Right ventricle myocardium inferior (tissue), 1 donor: ENCODE measurements at regions not wholly inside any gene's neighbourhood (a gene's known extent, or its start where the extent isn't known, plus 50 kb on each side); places are given as distances from the start of the nearest gene placed in this dataset.

Source experiments
- ATAC-seq: fragments of 200-7000 bp; cut with Tn5 transposase; one replicate; pipeline ENCODE4 v1.9.1; 2020; ENCODE audit warnings: mild to moderate bottlenecking, moderate library complexity
- DNase-seq: peaks from one replicate; pipeline ENCODE4 v3.0.0; 2021; ENCODE audit errors: missing footprints
- intact Hi-C: fragments of 100-400 bp; cut with DNase I; formaldehyde crosslinking; loops from one replicate; pipeline ENCODE4 v1.11.0; 2022
- donor health status: DM: no; HTN: yes; CAD: no; lungs with severe emphysema.

DNA sequence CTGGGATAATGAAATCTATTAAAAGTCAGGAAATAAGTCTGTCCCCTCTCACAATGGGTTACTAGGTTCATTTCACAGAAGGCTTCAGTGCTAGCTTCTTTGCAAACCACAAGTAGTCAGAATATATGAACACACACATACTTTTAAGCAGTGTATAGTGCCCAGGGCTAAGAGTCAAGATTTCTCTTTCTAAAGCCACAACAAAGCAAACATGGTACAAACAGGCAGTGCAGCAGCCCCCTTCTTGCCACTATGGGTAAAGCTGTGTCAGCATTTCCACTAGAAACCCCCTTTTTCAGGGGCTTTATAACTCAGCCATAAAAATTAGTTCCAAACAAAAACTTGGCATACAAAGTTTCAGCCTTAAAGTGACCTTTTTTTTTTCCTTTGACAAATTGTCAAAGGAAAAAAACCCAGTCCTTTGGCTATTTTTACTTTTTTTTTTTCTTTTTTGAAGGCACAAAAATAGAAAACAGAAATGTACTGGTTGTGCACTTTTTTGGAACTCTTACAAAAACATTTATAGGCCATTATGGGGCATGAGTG lies 315.4 kb downstream of the LMO4 start:
- intact Hi-C loops = no loop called here
- ATAC-seq (no peak), DNase-seq (no peak)

DNA sequence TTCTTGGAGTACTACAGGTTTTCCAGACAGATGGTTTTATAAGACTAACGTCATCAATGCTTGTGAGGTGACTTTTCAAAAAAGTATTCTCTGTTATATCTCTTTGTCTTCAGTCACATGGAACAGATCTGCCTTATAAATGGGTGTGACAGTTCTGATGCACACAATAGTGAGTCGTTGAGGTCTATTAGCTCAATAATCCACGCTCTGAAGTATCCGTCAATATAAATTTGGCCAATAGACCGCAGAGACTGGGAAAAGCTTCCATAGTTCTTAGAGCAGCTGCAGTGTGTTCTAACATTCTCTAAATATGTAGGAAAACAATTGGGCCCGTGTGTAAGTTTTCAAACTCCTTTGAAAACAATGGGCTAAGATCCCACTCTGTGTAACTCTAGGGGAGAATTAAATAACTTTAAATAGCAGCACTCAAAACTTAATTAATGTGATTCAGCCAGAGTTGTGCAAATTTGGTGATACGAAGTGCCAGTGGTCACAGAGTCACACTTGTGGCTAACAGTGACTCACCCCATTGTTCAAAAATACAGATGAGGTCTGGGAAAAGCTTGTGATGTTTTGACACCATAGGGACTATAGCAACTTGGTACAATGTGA lies 316.0 kb downstream of the LMO4 start:
- ATAC-seq = no peak
- no peak for DNase-seq
- intact Hi-C loops = no loop called here

DNA sequence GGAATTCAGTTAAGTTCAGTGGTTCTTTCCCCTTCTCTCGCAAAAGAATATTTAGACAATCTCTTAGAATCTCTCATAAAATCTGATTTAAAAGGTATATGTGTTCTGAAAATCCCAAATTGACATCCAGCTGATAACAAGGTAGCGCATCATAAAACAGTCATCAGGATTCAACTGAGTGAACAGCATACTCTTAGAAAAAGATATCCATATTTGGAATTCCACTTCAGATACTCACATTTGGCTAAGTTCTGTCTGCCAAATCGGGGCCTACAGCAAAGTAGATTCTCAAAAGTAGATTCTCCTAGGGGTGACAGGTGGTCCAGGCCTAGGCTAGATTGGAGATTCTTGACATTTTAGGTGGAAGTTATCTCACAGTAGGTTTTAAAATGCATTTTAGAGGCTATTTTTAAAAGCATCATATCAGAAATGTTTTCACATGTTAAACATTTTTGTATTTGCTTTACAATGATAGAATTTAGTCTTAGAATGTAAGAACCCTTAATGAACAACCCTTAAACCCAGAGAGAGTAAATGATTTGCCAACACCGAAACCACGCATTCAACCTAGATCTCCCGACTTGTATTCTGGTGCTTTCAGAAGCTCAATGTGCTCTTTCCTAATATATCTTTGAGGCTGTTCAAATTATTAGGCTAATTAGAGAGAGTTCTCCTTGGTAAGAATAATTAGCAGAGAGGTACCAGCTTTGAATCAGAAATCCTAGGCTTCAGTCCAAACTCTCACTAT lies 318.9 kb downstream of the LMO4 start:
- ATAC-seq = no peak
- no peak for DNase-seq
- intact Hi-C loops = no loop called here

DNA sequence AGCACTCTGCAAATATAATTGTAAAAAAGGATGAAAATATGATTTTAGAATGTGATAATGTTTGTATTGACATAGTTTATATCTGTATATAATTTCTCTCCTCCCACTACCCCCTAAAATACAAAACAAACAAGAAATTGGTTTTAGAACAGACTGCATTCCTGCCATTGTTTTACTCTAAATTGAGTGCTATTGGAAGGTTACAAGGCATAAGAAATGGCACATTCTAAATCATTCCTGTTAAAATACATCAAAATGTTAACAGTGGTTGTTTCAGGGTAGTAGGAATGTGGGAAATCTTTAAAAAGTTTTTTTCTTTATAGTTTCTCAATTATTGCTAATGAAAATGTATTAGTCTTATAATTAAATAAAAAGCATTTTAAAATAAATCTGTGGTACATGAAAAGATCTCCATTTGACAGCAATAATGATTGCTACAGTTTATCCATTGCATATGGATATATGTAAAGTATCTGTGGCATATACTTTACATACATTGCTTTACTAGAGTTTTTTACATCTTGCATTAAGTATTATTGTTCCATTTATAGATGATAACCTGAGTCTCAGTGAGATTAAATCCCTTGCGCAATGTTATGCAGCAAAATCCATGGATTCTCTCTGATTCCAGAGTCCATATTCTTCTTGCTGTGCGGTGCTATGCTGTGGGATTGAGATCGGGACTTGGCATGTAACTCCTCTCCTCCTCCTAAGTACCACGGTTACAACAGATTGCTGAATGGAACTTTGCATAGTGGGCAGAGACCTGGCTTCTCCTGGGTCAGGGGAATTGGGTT lies 319.8 kb downstream of the LMO4 start:
- ATAC-seq (no peak), DNase-seq (no peak)
- intact Hi-C loops = no loop called here

DNA sequence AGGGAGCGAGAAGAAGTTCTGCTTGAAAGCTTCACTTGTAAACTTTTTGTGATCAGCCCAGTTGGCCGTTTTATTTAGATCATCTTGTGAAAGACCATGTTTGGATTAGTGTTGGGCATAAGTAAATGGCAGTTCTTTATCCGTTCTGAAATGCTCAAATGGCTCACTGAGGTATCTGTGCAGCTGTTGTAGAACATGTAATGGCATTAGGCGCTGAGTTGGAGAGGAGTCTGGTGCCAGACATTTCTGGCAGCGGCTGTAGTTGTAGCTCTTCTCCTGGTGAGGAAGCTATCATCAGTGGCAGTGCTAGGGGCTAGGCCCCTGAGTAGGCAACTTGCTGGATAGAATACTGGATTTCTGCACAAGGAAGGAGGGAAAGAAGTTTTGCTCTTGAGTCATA lies 321.6 kb downstream of the LMO4 start:
- DNase-seq (no peak), ATAC-seq (no peak)
- intact Hi-C loops = no loop called here

DNA sequence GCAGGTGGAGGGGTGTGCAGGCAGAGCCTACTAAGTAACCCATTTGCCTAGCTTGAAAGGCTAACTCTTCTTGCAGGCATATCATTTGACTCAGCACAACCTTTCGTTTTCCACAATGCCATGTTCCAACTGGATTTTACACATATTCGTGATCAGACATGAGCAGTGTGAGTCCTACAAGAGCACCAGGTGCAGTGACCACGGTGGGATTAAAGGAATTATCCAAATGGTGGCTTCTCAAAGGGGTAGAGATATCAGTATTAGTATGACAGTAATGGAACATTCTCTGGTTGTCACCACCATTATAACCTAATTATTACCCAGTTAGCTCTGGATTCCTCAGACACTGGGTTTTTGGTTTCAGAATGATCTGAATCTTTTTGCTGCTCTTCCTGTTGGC lies 323.5 kb downstream of the LMO4 start:
- DNase-seq (no peak), ATAC-seq (no peak)

DNA sequence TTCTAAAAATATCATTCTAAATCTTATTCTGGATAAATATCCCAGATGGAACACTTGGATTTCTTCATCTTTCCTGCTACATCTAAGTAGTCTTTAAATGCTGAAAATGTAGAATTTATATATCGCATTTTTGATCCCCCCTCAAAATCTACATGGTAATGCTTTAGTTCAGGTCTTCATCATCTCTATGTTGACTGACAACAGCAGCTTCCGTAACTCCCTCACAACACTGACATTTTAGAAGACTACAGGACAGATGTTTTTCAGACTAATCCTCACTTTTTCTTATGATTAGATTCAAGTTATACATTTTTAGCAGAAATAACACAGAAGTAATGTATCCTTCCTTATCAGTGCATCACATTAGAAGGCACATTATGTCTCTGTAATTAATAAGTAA lies 336.5 kb downstream of the LMO4 start:
- DNase-seq (no peak), ATAC-seq (no peak)
- intact Hi-C loops = no loop called here

More for the DNA sequence above, 323.5 kb downstream of the LMO4 start:
- intact Hi-C loops = no loop called here

DNA sequence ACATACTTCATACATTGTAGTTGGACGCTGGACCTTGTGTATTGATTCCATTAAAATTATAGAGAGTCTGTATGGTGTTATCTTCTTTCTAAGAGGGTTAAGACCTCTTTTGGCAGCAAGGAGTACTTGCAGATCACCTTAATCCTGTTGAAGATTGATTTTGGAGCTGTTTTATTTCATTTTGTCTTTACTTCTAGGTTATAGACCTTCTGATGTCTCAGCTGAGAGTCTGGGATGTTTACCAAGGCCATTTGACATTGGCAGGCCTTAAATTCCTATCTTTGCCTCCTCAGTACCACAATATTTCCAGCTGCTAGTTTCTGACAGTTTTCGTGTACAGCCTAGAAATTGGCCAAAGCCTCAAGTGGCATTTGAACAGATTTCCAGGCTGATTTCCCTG lies 338.0 kb downstream of the LMO4 start:
- DNase-seq (no peak), ATAC-seq (no peak)
- intact Hi-C loops = no loop called here

DNA sequence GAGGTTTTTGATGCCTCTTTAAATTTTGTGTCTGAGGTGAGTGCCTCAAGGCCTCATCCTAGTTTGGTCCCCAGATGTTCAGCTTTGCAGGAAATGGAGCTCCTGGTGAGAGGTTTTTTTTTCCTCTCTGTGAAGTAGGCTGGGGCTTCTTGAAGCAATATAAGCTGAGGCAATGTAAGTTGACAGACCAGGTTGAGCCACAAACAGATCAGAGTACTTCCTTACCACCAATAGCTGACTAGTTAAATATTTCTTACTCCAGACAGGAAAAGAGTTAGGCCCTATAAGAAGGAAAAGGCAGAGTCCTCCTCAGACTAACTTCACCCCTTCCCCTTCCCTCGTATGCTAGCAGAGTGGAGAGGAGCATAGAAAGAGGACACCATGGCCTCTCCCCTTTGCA lies 341.0 kb downstream of the LMO4 start:
- intact Hi-C loops = no loop called here
- ATAC-seq = no peak
- no peak for DNase-seq

DNA sequence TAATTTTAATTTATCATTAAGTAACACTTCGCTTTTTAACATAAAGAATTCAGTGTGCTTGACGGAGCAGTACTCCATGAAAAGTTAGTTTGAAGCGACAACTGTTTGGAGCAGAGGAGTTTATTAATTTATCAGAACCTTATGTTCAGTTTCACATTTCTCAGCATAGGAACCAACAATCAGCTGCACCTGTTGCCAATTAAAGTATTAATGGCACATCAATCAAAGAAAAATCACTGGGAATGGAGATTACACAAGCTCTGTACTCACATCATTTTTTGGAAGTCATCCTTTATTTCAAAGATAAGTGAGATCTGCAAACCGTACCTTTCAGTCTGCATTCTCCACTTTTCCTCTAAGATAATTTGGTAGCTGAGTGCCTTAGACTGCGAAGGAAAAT lies 344.6 kb downstream of the LMO4 start:
- DNase-seq = no peak
- no peak for ATAC-seq
- intact Hi-C loops = no loop called here

DNA sequence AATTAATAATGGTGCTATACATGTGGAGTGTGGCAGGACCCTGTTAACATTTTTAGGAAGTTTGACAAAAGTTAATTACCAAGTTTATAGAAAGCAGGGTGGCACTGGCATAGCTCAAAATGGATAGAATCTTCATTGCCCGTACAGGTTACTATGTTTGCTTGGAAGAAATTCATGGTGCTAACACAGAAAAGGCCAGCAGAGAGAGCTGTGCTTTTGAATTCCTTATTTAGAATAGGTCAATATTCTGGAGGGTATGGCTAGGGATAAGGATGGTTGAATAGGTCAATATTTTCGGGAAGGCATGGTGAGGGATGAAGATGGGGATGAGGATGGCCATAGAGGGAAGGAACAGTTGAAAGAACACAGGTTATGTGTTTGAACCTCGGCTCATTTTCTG lies 345.1 kb downstream of the LMO4 start:
- intact Hi-C loops = no loop called here
- no peak for DNase-seq
- no peak for ATAC-seq

DNA sequence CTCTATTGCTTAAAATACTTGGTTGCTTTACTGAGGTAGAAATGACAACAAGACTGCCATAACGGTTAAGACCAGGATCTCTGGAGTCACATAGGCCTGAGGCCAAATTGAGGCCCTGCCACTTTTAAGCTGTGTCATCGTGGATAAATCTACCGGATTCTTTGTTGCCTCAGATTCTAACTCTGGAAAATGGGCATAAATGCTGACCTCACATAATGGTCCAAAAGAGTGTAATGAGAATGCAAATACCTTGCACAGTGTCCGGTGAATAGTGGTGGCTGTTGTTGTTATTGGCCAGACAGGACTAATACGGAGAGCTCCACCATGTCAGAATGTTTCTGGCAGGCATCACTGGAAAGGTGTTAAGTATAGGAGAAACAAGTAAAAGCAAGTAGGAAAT lies 346.1 kb downstream of the LMO4 start:
- intact Hi-C loops = no loop called here
- ATAC-seq (no peak), DNase-seq (no peak)

DNA sequence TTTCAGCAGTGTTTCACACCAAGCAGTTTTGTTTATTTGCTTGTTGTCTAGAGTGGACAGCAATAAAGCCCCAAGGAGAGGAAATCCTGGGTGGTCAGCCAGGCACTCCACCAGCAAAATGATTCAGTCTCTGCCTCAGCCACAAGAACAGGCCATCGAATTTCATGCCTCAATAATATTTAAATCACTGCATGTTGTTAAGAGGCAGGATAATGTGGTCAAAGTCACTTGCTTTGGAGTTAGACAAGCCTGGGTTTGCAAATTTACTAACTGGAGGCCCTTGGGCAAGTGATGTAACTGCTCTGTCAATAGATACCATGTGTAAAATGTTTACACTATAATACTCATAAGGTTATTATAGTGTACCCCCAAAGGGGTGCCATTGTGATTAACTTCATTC lies 349.6 kb downstream of the LMO4 start:
- no peak for ATAC-seq
- no peak for DNase-seq
- intact Hi-C loops = no loop called here

DNA sequence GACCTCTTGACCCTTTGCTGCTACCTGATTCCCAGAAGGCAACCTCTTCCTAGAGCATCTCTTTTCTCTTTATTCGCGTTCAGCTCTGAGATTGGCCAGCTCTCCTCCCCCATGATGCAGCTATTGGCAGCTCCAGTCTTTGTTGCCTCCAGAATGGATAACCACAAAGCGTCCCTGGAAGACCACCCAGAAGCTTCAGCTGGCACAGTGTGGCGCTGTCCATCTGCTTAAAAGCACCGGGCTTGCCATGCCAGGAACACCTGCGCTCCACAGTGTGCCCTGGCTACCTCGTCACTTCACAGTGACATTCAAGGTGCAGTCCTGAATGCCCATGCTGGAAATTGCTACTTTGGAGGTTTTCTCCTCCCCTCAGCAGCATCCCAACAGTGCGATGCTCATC lies 353.9 kb downstream of the LMO4 start:
- intact Hi-C loops = loop anchor here (5.0 kb wide), 1 partner anchor 355 kb away; the partner anchor contains the start of gene LMO4

DNA sequence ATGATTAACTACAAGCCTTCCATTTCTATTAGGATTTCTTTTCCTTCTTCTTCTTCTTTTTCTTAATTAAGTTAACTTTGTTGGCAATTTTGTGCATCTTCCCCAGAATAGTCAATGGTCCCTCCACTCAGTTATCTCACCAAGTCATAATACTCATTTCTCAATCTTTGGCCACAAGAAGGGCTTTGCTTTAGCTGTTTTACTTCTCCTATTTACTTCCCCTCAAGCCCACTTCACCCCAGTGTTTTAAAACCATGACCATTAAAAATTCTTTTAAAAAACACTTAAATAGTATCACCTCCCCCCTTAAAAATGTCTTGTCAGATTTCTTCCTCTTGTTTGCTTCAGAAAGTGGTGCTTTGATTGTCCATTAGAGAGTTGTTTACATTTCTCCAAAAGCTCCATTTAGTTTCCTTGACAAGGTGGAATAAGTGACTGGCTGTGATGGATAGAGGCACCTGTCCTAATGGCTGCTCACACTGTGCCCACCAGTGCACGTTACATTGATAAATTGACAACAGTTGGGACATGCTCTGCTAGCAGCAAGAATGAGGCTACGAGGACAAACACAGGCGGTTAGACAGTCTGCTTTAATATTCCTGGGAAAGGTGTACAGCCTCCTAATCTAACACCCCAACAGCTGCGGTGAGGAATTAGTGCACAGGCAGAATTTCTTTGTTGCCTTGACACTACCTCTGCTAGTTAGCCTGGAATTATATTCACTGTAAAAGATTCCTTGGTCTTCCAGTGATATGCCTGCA lies 354.7 kb downstream of the LMO4 start:
- ATAC-seq = no peak
- DNase-seq = no peak
- intact Hi-C loops = loop anchor here (5.0 kb wide), 1 partner anchor 356 kb away; the partner anchor contains the start of gene LMO4

More for the DNA sequence above, 353.9 kb downstream of the LMO4 start:
- DNase-seq = no peak
- ATAC-seq = no peak

DNA sequence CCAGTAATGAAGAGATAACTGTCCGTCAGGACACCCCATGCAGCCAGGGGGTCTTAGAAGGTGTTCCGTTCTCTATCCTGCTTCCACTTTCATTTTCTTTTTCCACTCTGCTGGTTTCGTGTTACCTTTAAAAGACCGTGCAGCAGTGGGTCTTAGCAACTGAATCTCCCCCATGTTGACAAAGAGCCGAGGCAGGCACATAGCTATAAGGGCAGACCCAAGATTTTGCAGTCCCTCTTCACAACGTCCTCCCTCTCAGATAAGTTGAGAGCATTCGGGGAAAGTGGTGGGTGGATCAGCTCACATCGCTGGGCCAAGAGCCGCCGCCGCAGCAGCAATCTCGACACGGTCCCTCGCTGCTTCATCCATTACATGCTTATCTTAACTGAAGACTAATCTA lies 355.5 kb downstream of the LMO4 start:
- intact Hi-C loops = loop anchor here (5.0 kb wide), 1 partner anchor 357 kb away; the partner anchor contains the start of gene LMO4
- DNase-seq = no peak
- ATAC-seq = peak; percentile 59

DNA sequence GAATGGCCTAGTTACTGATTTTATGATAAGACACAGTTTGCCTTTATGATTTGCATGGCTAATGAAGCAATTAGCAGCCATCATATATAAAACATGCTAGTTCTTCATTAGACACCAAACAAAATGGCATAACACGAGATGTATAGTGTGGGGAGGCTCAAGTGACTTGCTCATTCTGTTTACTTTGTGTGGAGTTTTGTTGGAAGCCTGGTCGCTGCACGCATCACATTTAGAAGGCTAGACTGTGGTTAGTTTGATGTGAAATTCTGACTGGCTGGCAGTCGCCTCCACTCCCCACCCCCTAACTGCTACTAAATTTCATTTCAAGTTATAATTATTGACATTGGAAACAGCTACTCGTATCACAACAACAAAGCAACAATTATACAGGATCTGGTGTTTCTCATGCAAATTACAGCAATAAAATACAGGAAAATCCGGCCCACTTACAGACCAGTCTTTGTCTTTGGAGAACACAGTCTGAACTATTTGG lies 356.1 kb downstream of the LMO4 start:
- intact Hi-C loops = loop anchor here (5.0 kb wide), 1 partner anchor 357 kb away; the partner anchor contains the start of gene LMO4
- no peak for DNase-seq

DNA sequence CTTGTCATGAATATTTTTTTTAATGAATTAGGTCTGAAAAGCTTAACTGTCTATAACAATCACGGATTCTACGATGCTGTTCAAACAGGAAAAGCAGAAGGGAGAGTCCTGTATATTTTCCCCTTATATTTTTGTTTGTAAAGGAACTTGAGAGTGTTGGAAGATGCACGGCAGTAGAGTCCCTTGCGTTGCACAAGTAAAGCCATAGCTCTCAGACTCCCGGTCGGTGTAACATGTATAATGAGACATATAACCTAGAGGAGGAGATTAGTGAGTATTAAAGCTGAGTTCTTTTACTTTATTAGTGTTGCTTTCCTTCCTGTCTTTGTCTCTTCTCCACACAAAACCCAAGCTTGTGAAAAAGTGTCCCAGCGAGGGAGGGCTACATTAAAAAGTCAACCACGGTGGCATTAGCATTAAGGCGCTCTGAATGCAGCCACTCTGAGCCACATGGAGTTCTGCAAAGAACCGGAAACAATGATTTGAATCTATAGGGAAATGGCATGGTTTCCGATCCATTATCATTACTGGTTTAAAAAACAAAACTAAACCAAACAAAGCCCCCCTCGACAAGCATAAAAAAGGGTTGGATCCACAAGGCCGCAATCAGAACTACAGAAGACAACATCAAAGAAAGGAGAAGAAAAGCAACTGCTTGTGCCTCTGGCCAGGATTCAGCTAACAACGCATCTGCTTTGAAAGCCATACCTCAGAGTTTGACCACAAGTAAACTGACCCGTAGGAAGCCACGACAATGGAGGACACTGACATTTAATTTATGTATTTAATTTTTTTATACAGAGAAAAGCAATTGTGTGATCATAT lies 356.8 kb downstream of the LMO4 start:
- ATAC-seq (no peak), DNase-seq (no peak)
- intact Hi-C loops = no loop called here

More for the DNA sequence above, 356.1 kb downstream of the LMO4 start:
- peak; percentile 37 for ATAC-seq
